Keratinocyte (primary cell): ENCODE measurements at regions not wholly inside any gene's neighbourhood (a gene's known extent, or its start where the extent isn't known, plus 50 kb on each side); places are given as distances from the start of the nearest gene placed in this dataset.

Experiments used
- DNase-seq: peaks from one replicate; pipeline ENCODE4 v3.0.0-alpha.2; 2011; ENCODE audit warnings: low read depth, missing footprints, low spot score
- FAIRE-seq: peaks from 2 replicates; lab custom pipeline; 2011; peaks lifted over from hg19 to GRCh38; lab: Jason Lieb, UNC
- H2AFZ ChIP-seq: 2 replicates; pipeline ENCODE4 v1.6.0; 2012; ENCODE audit warnings: low read length, control low read depth, inconsistent platforms; ENCODE audit not compliant: control insufficient read depth
- H3K27ac ChIP-seq: 2 replicates; pipeline ENCODE4 v1.5.1; 2011; ENCODE audit warnings: low read length; ENCODE audit not compliant: control insufficient read depth, insufficient read depth
- H3K27me3 ChIP-seq: 3 replicates; pipeline ENCODE4 v1.6.0; 2011; ENCODE audit warnings: low read length; ENCODE audit not compliant: control insufficient read depth, insufficient read depth; ENCODE audit errors: extremely low read depth
- H3K36me3 ChIP-seq, 2 experiments: 2 replicates in 1 of 2; 3 replicates in 1 of 2; pipeline ENCODE4 v1.5.1; 2011; ENCODE audit warnings: low read length in 2 of 2, mild to moderate bottlenecking in 1 of 2; ENCODE audit not compliant: control insufficient read depth in 2 of 2, insufficient read depth in 2 of 2; ENCODE audit errors: extremely low read depth in 1 of 2
- H3K4me1 ChIP-seq: 3 replicates; pipeline ENCODE4 v1.5.1; 2011; ENCODE audit warnings: low read length; ENCODE audit not compliant: control insufficient read depth, insufficient read depth; ENCODE audit errors: extremely low read depth
- H3K4me2 ChIP-seq: 3 replicates; pipeline ENCODE4 v1.6.0; 2011; ENCODE audit warnings: low read depth, low read length; ENCODE audit not compliant: control insufficient read depth, insufficient read depth; ENCODE audit errors: extremely low read depth
- H3K4me3 ChIP-seq, 3 experiments: fragments of 200-600 bp in 1 of 3; sonication (generic) in 1 of 3; 2 replicates in 2 of 3; 3 replicates in 1 of 3; pipeline ENCODE4 v1.5.1; 2011 to 2016; ENCODE audit warnings: low read length in 3 of 3, mild to moderate bottlenecking in 3 of 3, control low read depth in 2 of 3, inconsistent platforms in 1 of 3, low read depth in 1 of 3, mixed read lengths in 1 of 3, mixed run types in 1 of 3, moderate library complexity in 1 of 3; ENCODE audit not compliant: control insufficient read depth in 2 of 3, insufficient read depth in 2 of 3; ENCODE audit errors: extremely low read depth in 1 of 3
- H3K79me2 ChIP-seq: 2 replicates; pipeline ENCODE4 v1.6.0; 2012; ENCODE audit warnings: low read length; ENCODE audit not compliant: control insufficient read depth, insufficient read depth
- H3K9ac ChIP-seq: 3 replicates; pipeline ENCODE4 v1.6.0; 2011; ENCODE audit warnings: low read length; ENCODE audit not compliant: control insufficient read depth, insufficient read depth; ENCODE audit errors: extremely low read depth
- H3K9me1 ChIP-seq: 3 replicates; pipeline ENCODE4 v1.6.0; 2011; ENCODE audit warnings: low read length; ENCODE audit not compliant: control insufficient read depth, insufficient read depth; ENCODE audit errors: extremely low read depth
- H3K9me3 ChIP-seq: 2 replicates; pipeline ENCODE4 v1.5.1; 2012; ENCODE audit warnings: low read depth, low read length; ENCODE audit not compliant: control insufficient read depth
- H4K20me1 ChIP-seq: 3 replicates; pipeline ENCODE4 v1.6.0; 2011; ENCODE audit warnings: low read length; ENCODE audit not compliant: control insufficient read depth, insufficient read depth; ENCODE audit errors: extremely low read depth
- CTCF ChIP-seq, 3 experiments: IDR thresholded peaks in 1 of 3; conservative IDR thresholded peaks in 1 of 3; optimal IDR thresholded peaks in 1 of 3; 2 replicates in 2 of 3; 3 replicates in 1 of 3; pipeline versions ENCODE3 to v1.5.1; 2011; ENCODE audit warnings: low read length in 3 of 3, mild to moderate bottlenecking in 3 of 3, moderate library complexity in 2 of 3, control low read depth in 1 of 3, inconsistent platforms in 1 of 3; ENCODE audit not compliant: insufficient read depth in 2 of 3; ENCODE audit errors: extremely low read depth in 1 of 3
- EZH2 ChIP-seq: IDR thresholded peaks from one replicate; pipeline ENCODE4 v1.6.1; 2012; ENCODE audit warnings: inconsistent platforms, mild to moderate bottlenecking, low read length, moderate library complexity
- dilution Hi-C: fragments of 300-500 bp; cut with MboI; formaldehyde crosslinking; loops from one replicate; pipeline ENCODE4 v1.7.0; 2020; ENCODE audit warnings: low sequenced_read_pairs; ENCODE audit not compliant: extremely low pct_ligation_motif_present

- Histone ChIP-seq H3K4me1 (no peaks in the 10 kb centered on the region), H3K79me2 (no peaks in the 10 kb centered on the region), H3K27ac (no peak overlapping the region), H3K27me3 (no peaks in the 10 kb centered on the region), H3K9ac (no peak overlapping the region), H3K9me3 (no peaks in the 10 kb centered on the region), H3K9me1 (no peaks in the 10 kb centered on the region), H2AFZ (no peak overlapping the region), H3K36me3 (no peaks in the 10 kb centered on the region), H3K4me2 (no peak overlapping the region), H4K20me1 (no peaks in the 10 kb centered on the region), H3K4me3 (no peak overlapping the region)
- FAIRE-seq (no peak), DNase-seq (no peak)
- no peak for TF ChIP-seq EZH2
- dilution Hi-C loops, result no loop called here
Observed at GRCh38 chr10:14456870-14457266, 126.1 kb upstream of the FRMD4A start.

- Histone ChIP-seq H2AFZ (no peak overlapping the region), H3K27ac (no peak overlapping the region), H3K79me2 (no peaks in the 10 kb centered on the region), H3K4me3 (no peak overlapping the region), H3K4me2 (no peak overlapping the region), H4K20me1 (no peaks in the 10 kb centered on the region), H3K36me3 (no peaks in the 10 kb centered on the region), H3K27me3 (no peaks in the 10 kb centered on the region), H3K9me1 (no peaks in the 10 kb centered on the region), H3K9ac (no peak overlapping the region), H3K4me1 (no peaks in the 10 kb centered on the region), H3K9me3 (no peaks in the 10 kb centered on the region)
- dilution Hi-C loops, result no loop called here
- TF ChIP-seq CTCF (optimal IDR thresholded peaks at IDR 0.05 in 1 of 3, IDR thresholded peaks at IDR 0.05 in 1 of 3, conservative IDR thresholded peaks at IDR 0.05 in 1 of 3; ENCODE audit: extremely low read depth in 1 of 3, insufficient read depth in 2 of 3, low read length in 3 of 3) (no peak), EZH2 (no peak)
- FAIRE-seq, result no peak
- no peak for DNase-seq
Observed at GRCh38 chr10:14456218-14456869, 125.6 kb upstream of the FRMD4A start.

GRCh38 chr10:14454629-14455028 lies 123.9 kb upstream of the FRMD4A start:
- Histone ChIP-seq H2AFZ (no peak overlapping the region), H3K79me2 (no peaks in the 10 kb centered on the region), H3K27ac (no peak overlapping the region), H3K4me1 (no peaks in the 10 kb centered on the region), H4K20me1 (no peaks in the 10 kb centered on the region), H3K9me3 (no peaks in the 10 kb centered on the region), H3K36me3 (no peaks in the 10 kb centered on the region), H3K27me3 (no peaks in the 10 kb centered on the region), H3K4me2 (no peak overlapping the region), H3K9ac (no peak overlapping the region), H3K9me1 (no peaks in the 10 kb centered on the region), H3K4me3 (no peak overlapping the region)
- TF ChIP-seq EZH2 (no peak), CTCF (optimal IDR thresholded peaks at IDR 0.05 in 1 of 3, IDR thresholded peaks at IDR 0.05 in 1 of 3, conservative IDR thresholded peaks at IDR 0.05 in 1 of 3; ENCODE audit: extremely low read depth in 1 of 3, insufficient read depth in 2 of 3, low read length in 3 of 3) (no peak)
- dilution Hi-C loops, result no loop called here
- FAIRE-seq, result no peak
- no peak for DNase-seq
